COLO829 (cell line): ENCODE measurements at regions not wholly inside any gene's neighbourhood (a gene's known extent, or its start where the extent isn't known, plus 50 kb on each side); places are given as distances from the start of the nearest gene placed in this dataset.

Source experiments
- DNase-seq: peaks from one replicate; pipeline ENCODE4 v3.0.0; 2012; ENCODE audit warnings: low spot score

- no peak for DNase-seq
These were observed 136.3 kb downstream of the TMEM17 start for GRCh38 chr2:62369541-62370202.

- DNase-seq = no peak
These were observed 141.0 kb downstream of the TMEM17 start for GRCh38 chr2:62364791-62365528.

- DNase-seq = no peak
These were observed 142.8 kb downstream of the TMEM17 start for GRCh38 chr2:62363166-62363565.

- DNase-seq = no peak
These were observed 143.4 kb downstream of the TMEM17 start for GRCh38 chr2:62362561-62362960.

GRCh38 chr2:62361964-62362363, 144.0 kb downstream of the TMEM17 start:
- DNase-seq = no peak

- DNase-seq = no peak
These were observed 151.0 kb downstream of the TMEM17 start for GRCh38 chr2:62354771-62355561.

- no peak for DNase-seq
These were observed 154.0 kb downstream of the TMEM17 start for GRCh38 chr2:62352031-62352430.

GRCh38 chr2:62349788-62350187, 153.9 kb downstream of the B3GNT2 start:
- no peak for DNase-seq

GRCh38 chr2:62348700-62349099, 152.8 kb downstream of the B3GNT2 start:
- no peak for DNase-seq

- no peak for DNase-seq
These were observed 151.8 kb downstream of the B3GNT2 start for GRCh38 chr2:62347563-62348270.

- DNase-seq = no peak
These were observed 148.6 kb downstream of the B3GNT2 start for GRCh38 chr2:62344472-62344871.

- DNase-seq = no peak
These were observed 147.9 kb downstream of the B3GNT2 start for GRCh38 chr2:62343636-62344337.

- DNase-seq = no peak
These were observed 147.3 kb downstream of the B3GNT2 start for GRCh38 chr2:62343206-62343605.

GRCh38 chr2:62340994-62341484, 145.1 kb downstream of the B3GNT2 start:
- no peak for DNase-seq

- no peak for DNase-seq
These were observed 143.9 kb downstream of the B3GNT2 start for GRCh38 chr2:62339837-62340236.

GRCh38 chr2:62339413-62339812, 143.5 kb downstream of the B3GNT2 start:
- no peak for DNase-seq

GRCh38 chr2:62338111-62338510, 142.2 kb downstream of the B3GNT2 start:
- DNase-seq = no peak

- DNase-seq = no peak
These were observed 141.5 kb downstream of the B3GNT2 start for GRCh38 chr2:62337403-62337802.

- DNase-seq = no peak
These were observed 139.7 kb downstream of the B3GNT2 start for GRCh38 chr2:62335612-62336011.

GRCh38 chr2:62334440-62335058, 138.6 kb downstream of the B3GNT2 start:
- DNase-seq = no peak

- DNase-seq = no peak
These were observed 138.1 kb downstream of the B3GNT2 start for GRCh38 chr2:62334009-62334408.
